SKM-1 treated with dmso at 0.1 percent for 144 hours (cell line): ENCODE measurements at regions not wholly inside any gene's neighbourhood (a gene's known extent, or its start where the extent isn't known, plus 50 kb on each side); places are given as distances from the start of the nearest gene placed in this dataset.

ENCODE experiments used
- DNase-seq: peaks from one replicate; lab custom pipeline; 2025; ENCODE audit not compliant: unreplicated experiment; lab: John Stamatoyannopoulos, UW

- DNase-seq: no peak
Measured at GRCh38 chr6:8570256-8570920, 135.0 kb upstream of the SLC35B3 start.

- no peak for DNase-seq
Measured at GRCh38 chr6:8562125-8562524, 126.8 kb upstream of the SLC35B3 start.

- DNase-seq: no peak
Measured at GRCh38 chr6:8558953-8559352, 123.6 kb upstream of the SLC35B3 start.

GRCh38 chr6:8557014-8557748 is 121.8 kb upstream of the SLC35B3 start:
- DNase-seq: no peak

GRCh38 chr6:8556370-8557013 is 121.1 kb upstream of the SLC35B3 start:
- DNase-seq: no peak

- DNase-seq: no peak
Measured at GRCh38 chr6:8551993-8552392, 116.6 kb upstream of the SLC35B3 start.

- no peak for DNase-seq
Measured at GRCh38 chr6:8551386-8551785, 116.0 kb upstream of the SLC35B3 start.

- DNase-seq: no peak
Measured at GRCh38 chr6:8549074-8549790, 113.9 kb upstream of the SLC35B3 start.

GRCh38 chr6:8546496-8546895 is 111.2 kb upstream of the SLC35B3 start:
- no peak for DNase-seq

GRCh38 chr6:8545336-8545735 is 110.0 kb upstream of the SLC35B3 start:
- no peak for DNase-seq

GRCh38 chr6:8543714-8544113 is 108.4 kb upstream of the SLC35B3 start:
- no peak for DNase-seq

- DNase-seq: peak; percentile 34
Measured at GRCh38 chr6:8539453-8539852, 104.1 kb upstream of the SLC35B3 start.

- no peak for DNase-seq
Measured at GRCh38 chr6:8536122-8536521, 100.8 kb upstream of the SLC35B3 start.

GRCh38 chr6:8535519-8535918 is 100.2 kb upstream of the SLC35B3 start:
- DNase-seq: no peak

- DNase-seq: no peak
Measured at GRCh38 chr6:8530785-8531435, 95.6 kb upstream of the SLC35B3 start.

- no peak for DNase-seq
Measured at GRCh38 chr6:8529250-8529649, 93.9 kb upstream of the SLC35B3 start.

- DNase-seq: no peak
Measured at GRCh38 chr6:8527818-8528217, 92.5 kb upstream of the SLC35B3 start.

GRCh38 chr6:8526624-8527023 is 91.3 kb upstream of the SLC35B3 start:
- no peak for DNase-seq

GRCh38 chr6:8525370-8525769 is 90.0 kb upstream of the SLC35B3 start:
- DNase-seq: no peak

GRCh38 chr6:8513174-8513573 is 77.8 kb upstream of the SLC35B3 start:
- DNase-seq: no peak

GRCh38 chr6:8507286-8507685 is 71.9 kb upstream of the SLC35B3 start:
- DNase-seq: no peak
